GM10266 (cell line): ENCODE measurements at regions not wholly inside any gene's neighbourhood (a gene's known extent, or its start where the extent isn't known, plus 50 kb on each side); places are given as distances from the start of the nearest gene placed in this dataset.

ENCODE experiments used
- DNase-seq: peaks from one replicate; pipeline ENCODE4 v3.0.0; 2012; ENCODE audit errors: extremely low spot score
- TF ChIP-seq, protein P1 (sequence below): IDR thresholded peaks from 2 replicates; pipeline ENCODE4 v1.5.1; 2012; ENCODE audit warnings: mild to moderate bottlenecking, low read depth; ENCODE audit not compliant: control insufficient read depth, insufficient read depth; ENCODE audit errors: missing control alignments

DNA sequence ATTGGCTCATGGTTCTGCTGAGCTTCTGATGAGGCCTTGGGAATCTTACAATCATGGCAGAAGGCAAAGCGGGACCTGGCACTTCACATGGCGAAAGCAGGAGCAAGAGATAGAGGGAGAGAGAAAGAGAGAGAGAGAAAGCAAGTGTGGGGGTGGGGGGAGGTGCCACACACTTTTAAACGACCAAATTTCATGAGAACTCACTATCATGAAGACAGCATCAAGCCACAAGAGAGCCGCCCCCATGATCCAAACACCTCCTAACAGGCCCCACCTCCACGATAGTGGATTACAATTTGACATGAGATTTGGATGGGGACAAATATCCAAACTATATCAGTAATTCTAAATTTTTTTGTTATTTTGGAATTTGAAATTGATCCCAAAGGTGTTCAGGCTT lies 553.9 kb downstream of the PRR16 start:
- DNase-seq, result no peak
- TF ChIP-seq, protein P1, sequence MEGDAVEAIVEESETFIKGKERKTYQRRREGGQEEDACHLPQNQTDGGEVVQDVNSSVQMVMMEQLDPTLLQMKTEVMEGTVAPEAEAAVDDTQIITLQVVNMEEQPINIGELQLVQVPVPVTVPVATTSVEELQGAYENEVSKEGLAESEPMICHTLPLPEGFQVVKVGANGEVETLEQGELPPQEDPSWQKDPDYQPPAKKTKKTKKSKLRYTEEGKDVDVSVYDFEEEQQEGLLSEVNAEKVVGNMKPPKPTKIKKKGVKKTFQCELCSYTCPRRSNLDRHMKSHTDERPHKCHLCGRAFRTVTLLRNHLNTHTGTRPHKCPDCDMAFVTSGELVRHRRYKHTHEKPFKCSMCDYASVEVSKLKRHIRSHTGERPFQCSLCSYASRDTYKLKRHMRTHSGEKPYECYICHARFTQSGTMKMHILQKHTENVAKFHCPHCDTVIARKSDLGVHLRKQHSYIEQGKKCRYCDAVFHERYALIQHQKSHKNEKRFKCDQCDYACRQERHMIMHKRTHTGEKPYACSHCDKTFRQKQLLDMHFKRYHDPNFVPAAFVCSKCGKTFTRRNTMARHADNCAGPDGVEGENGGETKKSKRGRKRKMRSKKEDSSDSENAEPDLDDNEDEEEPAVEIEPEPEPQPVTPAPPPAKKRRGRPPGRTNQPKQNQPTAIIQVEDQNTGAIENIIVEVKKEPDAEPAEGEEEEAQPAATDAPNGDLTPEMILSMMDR, result no peak

DNA sequence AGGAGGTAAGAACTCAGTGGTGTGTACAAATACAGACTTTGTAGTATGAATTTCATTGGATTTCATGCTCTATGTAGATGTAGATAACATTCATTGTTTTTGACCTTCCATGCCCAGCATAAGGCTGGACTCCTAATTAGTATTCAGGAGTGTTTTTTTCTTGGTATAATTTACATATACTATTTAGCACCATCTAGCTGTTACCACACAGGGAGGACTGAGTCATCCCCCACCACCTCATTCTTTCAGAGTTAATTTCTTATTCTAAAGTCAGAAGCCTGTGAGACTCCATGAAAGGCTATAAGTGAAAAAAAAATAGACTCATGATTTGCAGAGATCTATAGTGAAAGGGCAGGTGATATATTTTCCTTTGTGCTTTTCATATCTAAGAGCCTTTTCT lies 555.0 kb downstream of the PRR16 start:
- DNase-seq, result no peak
- TF ChIP-seq, protein P1, result no peak

- TF ChIP-seq, protein P1, result no peak
Measured at GRCh38 chr5:121019734-121020133, 555.6 kb downstream of the PRR16 start.

GRCh38 chr5:121021681-121022080 lies 557.6 kb downstream of the PRR16 start:
- DNase-seq, result no peak
- TF ChIP-seq, protein P1, result no peak

More at GRCh38 chr5:121019734-121020133, 555.6 kb downstream of the PRR16 start:
- DNase-seq, result no peak

DNA sequence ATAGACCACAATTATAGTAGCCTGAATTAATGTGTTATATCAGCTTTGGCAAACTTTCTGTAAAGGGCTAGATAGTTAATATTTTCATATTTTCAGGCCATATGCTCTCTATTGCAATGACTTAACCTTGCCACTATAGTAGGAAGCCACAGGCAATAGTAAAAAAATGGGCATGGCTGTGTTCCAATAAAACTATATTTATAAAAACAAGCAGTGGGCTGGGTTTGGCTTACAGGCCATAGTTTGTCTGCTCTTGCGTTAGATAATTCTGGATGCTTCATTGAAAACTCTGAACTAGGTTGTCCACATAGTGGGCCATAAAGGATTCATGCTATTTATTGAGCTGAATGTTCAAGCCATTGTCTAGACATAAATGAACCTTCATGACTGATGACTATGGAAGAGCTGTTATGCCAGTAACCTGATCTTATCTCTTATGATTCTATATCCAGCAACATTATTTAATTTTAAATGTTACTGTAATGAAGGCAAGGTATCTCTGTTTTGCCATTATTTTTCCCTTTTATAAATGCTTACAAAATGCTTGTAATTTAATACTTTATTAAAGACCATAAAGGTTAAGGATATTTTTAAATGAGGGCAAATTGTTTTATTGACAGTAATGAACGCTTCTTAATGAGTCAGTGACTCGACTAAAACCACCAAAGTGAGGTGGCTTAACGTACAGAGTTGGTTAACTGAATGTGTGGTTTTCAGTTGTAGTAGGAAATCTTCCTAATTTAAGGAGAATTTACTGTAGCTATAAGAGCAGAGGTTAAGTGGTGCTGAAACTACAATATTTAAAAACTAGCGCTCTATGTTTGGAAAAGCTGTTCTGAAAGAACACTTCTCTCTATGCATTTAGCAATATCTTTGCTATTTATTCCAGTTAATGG lies 560.6 kb downstream of the PRR16 start:
- no peak for DNase-seq
- TF ChIP-seq, protein P1, result no peak

- TF ChIP-seq, protein P1, result no peak
- DNase-seq, result no peak
Measured at GRCh38 chr5:121025671-121026070, 561.6 kb downstream of the PRR16 start.

GRCh38 chr5:121027636-121028035 lies 563.5 kb downstream of the PRR16 start:
- TF ChIP-seq, protein P1, result no peak
- no peak for DNase-seq
